Non-pigmented ciliary epithelial cell (primary cell): ENCODE measurements at regions not wholly inside any gene's neighbourhood (a gene's known extent, or its start where the extent isn't known, plus 50 kb on each side); places are given as distances from the start of the nearest gene placed in this dataset.

Source experiments
- DNase-seq: peaks from one replicate; pipeline ENCODE4 v3.0.0-alpha.2; 2010; ENCODE audit warnings: low read depth

DNA sequence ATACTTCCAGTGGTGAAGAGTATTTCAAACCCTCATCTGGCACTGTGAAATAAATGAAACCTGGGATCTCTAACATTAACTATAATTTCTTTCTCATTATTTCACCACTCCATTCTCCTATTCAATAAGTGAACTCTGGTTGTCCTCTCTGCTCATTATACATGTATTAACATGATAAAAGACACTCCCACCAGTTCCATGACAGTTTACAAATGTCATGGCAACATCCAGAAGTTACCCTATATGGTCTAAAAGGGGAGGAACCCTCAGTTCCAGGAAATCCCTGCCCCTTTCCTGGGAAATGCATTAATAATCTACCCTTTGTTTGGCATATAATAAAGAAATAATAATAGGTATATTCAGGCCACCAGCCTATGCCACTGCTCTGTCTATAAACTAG is 62.7 kb upstream of the BRINP3 start:
- no peak for DNase-seq

DNA sequence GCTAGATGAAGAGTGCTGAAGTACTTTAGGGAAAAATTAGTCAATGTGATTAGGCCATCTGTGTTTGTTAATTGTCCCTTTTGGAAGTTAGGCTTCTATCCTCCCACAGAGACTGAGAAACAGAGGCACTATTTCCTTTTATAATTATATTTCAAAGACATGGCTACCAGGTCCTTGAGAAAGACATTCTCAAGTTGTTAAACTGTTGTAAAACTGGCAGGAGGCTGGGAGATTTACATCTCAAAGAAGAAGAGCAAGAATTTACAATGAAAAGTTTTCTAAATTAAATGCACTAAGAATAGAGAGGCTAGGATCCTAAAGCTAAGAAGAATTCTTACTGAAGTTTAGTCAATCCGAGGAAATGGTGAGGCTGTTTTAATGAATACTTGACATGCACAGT is 74.0 kb upstream of the BRINP3 start:
- no peak for DNase-seq

DNA sequence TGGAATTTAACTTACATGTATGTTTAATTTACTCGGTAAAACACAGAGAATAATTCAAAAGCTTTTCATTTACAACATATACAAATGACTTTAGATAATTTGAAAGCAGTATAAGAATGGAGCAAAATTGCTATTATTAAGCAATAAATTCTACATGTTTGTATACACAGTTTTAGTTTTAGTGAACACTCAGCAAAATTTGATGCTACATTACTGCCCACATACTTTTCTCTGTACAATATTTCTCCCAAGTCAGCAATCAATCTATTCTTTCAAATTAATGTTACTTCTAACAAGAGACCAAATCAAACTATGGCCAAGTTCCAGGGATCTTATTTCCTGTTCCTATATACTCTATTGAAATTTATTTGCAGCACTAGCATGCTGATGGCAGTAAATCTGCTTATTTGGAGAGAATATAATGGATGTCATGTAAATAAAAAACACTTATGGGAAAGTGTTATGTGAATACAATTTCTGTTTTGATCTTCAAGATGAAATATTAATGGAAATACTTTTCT is 82.6 kb upstream of the BRINP3 start:
- DNase-seq, result no peak

DNA sequence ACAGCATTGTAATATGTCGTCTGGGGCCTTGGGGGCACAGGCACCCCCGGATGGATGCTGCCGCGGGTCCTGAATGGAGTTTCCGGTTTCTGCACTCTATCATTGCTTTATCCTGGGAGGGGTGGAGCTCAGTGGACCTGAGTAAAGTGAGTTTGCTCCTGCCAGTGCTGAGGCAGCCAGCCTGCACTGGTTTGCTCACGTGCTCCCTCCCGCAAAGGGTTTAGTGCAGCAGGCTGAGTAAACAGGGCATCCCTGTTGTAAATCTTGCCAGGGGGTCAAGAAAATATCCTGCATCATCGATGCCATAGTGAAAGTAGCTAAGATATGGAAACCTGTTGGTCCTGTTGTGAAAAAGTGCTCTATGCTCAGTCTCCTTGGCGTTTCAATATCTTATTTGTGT is 85.6 kb upstream of the BRINP3 start:
- DNase-seq, result no peak

DNA sequence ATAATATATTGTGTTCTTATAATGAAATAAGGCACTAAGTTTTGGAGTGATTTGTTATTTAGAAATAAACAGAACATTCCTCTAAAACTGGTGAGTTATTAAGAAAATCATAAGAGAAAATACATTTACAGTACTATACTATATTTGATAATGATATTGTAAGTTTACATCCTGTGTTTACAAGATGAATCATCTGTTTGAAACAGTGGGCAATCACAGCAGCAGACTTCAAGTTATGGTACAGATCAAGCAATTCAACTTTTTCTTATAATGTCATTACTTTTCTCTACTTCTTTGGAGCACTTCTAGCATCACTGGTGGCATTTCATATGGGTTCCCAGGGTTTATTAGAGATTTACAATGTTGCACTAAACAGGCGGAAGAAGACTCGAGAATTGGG is 86.5 kb upstream of the BRINP3 start:
- no peak for DNase-seq

DNA sequence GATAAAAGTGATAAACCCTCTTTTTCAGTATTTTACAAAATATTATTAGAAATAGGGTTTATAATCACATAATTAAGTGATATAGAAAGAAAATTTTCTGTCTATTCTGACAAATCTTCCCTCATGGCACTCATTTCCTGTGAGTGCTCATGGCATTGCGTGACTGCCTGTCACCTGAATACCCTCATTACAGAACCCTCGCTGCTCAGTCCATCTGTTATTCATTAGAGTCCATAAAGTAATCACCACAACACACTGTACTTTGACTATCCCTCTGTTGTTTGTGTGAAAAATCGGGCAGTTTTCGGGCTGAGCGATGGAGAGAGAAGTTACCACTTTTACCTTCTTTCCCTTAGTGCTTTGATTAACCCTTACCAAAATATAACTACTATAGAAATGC is 100.4 kb upstream of the BRINP3 start:
- no peak for DNase-seq

DNA sequence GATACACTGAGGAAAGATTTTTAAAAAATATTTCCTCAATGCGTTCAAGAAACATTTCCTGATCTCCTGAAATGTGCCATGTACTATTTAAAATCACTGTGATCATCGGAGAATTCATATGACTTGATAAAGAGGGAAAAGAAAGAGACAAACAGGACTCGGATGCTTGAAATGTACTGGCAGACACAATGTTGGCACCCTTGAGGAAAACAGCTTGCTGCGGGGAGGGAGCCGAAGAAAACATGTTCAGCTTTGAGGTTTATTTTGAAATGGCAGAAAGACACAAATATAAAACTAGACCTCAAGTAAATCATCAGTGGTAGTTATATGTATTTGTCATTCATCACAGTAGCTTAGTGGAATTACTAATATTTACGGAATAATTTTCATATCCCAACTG is 100.9 kb upstream of the BRINP3 start:
- no peak for DNase-seq

DNA sequence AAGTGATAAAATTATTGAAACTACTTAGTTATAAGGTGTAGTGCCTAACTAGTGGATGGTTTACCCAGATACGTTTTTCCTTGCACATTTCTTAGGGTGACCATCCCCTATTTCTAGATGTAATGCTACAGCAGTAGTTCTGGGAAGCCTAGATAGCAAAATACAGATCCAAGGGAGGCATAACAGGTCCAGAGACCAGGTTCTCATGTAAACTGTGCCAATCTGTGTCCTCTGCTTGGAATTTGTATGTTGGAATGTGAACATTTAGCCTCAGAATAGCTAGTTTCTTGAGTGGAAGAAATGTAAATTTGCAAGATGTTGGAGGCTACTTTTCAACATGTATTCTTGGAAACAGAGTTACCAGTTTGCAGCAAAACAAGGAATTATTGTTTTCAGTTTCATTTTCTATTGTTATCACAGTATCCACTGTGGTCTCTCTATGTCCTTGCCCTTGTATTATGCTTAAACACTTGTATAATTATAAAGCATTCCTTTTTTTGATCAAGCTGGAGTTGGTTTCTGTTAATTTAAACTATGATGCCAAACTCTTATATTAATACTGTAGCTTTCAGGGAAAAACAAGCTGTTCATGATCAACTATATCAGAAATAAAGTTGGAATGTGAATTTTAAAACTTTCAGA is 102.0 kb upstream of the BRINP3 start:
- no peak for DNase-seq

DNA sequence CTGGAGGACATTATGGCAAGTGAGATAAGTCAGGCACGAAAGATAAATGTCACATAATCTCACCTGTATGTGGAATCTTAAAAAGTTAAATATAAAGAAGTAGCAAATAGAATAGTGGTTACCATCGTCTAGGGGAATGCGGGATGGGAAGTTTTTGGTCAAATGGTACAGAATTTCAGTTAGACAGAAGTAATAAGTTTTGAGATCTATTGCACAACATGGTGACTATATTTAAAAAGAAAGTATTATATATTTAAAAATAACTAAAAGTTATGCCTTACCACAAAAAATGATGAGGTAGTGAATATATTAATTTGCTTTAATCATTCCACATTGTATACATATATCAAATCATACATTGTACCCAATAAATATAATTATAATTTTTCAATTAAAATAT is 106.2 kb upstream of the BRINP3 start:
- no peak for DNase-seq

DNA sequence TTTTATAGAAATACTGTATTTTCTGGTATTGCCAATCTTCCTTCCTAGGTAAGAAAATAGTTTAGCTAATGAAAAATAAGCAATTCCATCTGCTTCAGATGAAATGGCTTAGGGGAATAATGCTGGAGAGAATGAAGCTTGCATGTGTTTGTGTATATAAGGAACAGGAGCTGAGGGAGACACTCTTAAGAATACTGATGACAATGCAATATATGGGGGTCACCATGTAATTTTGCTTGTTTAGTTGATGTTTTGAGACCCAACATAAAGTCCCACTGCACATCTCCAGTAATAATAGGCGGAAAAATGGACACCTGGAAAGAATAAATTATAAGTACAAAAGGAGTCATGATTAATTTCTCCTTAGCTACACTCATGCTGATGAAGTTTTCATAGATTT is 110.8 kb upstream of the BRINP3 start:
- no peak for DNase-seq

DNA sequence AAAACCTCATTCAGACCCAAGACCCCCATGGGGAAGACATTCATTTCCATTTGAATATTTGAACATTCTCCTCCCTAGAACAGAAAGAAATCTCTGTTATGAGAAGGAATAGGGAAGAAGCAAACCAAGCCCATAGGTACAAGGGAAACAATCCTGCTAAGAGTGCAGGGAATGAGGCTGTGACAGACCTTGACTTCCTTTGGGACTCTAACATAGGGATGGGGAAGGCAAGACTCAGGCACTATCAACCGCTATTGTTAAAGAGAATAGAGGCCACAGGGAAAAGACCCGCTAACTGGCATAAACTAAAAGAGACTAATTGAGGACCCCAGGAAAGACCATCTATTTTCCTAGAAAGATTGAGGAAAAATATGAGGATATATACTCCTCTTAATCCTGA is 117.8 kb upstream of the BRINP3 start:
- DNase-seq, result no peak

DNA sequence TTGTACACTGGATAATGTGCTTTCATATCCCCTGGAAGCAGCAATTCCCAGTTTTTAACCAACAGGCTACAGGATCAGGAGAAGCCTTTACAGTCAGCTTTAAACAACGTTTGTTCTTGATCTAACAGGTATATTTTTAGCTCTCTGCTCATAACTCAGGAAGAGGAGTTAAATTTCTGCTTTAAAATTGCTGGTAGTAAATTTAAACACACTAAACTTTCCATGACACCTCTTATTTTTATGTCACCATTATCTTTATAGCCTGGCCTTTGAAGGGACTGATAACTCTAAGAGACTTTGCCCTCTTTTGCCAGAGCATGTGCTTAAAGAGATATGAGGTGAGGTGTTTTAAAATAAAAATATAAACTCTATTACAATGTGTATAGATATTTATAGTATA is 119.6 kb upstream of the BRINP3 start:
- no peak for DNase-seq

DNA sequence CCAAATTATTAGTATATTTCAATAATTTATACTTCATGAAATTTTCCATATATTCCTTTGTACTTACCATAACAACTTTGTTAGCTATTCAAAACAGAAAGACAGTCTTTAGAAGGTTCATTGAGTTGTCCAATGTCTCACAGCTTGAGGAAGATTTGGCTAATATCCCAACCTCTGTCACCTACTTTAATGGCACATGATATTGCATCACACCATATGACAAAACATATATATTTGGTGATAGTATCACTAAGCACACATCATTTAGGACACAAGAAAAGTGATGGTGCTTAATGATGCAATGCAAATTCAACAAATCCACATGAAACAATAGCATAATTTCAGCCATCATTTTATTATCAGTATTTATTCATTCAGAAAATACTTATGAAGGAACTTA is 122.0 kb upstream of the BRINP3 start:
- DNase-seq, result no peak

DNA sequence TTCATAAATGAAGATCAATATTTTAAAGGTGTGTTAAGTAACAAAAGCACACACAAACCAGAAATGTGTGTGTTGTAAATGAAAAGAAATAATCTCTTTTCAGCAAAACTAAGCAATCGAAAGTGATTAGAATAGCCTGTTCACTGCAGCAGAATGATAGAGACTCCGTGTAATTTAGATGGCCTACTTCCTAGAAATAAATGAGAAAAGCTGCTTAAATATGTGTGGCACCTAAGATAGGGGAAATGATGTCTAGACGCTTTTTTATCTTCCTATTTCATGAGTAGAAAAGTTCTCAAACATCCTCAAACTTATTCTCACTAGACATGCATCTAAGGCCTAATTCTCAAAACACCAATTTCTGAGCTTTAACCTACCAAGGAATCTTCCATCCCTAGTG is 124.7 kb upstream of the BRINP3 start:
- DNase-seq, result no peak

DNA sequence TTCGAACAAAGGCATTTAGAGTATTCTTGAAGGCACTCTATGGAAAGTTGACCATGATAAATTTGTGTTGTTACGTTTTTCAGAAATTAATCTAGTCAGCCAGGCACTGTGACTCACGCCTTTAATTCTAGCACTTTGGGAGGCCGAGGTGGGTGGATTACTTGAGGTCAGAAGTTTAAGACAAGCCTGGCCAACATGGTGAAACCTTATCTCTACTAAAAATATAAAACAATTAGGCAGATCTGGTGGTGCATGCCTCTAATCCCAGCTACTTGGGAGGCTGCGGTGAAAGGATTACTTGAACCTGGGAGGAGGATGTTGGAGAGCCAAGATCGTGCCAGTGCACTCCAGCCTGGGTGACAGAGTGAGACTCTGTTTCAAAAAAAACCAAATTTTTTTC is 130.6 kb upstream of the BRINP3 start:
- DNase-seq, result no peak

DNA sequence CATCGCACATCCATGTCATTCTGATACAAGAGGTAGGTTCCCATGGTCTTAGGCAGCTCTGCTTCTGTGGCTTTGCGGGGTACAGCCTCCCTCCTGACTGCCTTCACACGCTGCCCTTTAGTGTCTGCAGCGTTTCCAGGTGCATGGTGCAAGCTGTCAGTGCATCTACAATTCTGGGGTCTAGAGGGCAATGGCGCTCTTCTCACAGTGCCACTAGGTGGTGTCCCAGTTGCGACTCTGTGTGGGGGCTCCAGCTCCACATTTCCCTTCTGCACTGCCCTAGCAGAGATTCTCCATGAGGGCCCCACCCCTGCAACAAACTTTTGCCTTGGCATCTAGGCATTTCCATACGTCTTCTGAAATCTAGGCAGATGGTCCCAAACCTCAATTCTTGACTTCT is 138.2 kb upstream of the BRINP3 start:
- DNase-seq, result no peak

DNA sequence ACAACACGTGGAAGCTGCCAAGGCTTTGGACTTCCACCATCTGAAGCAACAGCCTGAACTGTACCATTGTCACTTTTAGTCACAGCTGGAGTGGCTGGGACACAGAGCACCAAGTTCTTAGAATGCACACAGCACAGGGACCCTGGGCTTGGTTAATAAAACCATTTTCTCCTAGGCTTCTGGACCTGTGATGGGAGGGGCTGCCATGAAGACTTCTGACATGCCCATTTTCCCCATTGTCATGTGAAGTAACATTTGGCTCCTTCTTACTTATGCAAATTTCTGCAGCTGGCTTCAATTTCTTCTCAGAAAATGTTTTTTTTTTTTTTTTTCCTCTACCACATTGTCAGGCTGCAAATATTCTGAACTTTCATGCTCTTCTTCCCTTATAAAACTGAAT is 138.6 kb upstream of the BRINP3 start:
- no peak for DNase-seq

DNA sequence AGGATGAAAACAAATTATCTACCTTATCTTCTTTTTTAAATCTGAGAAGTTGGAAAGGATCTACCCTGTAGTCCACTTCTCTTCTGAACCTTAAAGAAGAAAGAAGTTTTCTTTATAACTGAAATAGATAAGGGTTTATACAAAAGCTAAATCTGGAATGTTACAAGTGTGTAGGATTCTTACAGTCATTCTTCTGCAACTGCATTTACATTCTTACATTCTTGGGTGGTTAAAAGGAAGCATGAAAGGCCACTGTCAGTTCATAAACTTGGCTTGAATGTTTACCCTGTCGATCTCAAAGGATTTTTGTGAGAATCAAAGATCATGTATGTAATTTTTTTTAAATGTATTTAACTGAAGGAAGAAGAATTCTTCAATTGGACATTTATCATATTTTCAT is 142.1 kb upstream of the BRINP3 start:
- peak; percentile 5 for DNase-seq

DNA sequence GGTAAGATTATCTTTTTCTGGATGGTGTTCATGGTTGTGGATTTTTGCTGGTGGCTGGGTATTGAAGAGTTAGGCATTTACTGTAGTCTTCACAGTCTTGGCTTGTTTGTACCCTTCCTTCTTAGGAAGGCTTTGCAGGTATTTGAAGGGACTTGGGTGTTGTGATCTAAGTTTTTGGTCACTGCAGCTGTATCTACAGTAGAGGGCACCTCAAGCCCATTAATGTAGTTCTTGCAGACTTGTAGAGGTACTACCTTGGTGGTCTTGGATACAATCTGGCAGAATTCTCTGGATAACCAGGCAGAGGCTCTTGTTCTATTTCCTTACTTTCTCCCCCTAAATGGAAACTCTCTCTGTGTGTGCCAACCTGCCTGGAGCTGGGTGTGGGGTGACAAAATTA is 155.8 kb upstream of the BRINP3 start:
- no peak for DNase-seq

DNA sequence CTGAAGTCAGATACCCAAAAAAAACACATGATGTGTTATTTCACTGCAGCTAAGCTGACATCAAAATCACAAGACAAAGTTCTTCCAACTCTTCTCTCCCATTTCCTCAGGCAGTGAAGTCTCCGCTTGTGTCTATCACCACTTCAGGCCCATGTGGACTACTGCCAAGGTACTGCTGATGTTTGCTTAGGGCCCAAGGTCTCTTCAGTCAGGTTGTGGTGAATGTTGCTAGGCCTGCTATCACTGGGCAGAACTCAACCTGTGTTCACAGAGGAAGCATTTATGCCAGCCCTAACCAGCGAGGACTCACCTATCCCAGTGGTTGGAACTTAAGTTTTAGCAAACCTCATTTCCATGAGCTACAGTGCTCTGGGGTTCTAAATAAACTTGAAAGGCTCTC is 156.5 kb upstream of the BRINP3 start:
- DNase-seq, result no peak

DNA sequence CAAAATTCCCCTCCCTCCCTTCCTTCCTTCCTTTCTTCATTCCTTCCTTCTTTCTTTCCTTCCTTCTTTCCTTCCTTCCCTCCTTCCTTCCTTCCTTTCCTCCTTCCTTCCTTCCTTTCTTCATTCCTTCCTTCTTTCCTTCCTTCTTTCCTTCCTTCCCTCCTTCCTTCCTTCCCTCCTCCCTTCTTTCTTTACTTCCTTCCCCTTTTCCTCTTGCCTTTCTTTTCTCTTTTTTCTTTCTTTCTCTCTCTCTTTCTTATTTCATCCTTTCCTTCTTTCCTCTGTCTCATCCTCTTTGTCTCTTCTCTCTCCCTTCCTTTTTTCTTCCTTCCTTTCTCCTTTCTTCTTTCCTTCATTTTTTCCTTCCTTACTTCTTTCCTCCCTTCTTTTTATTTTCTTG is 171.9 kb upstream of the BRINP3 start:
- DNase-seq, result no peak

DNA sequence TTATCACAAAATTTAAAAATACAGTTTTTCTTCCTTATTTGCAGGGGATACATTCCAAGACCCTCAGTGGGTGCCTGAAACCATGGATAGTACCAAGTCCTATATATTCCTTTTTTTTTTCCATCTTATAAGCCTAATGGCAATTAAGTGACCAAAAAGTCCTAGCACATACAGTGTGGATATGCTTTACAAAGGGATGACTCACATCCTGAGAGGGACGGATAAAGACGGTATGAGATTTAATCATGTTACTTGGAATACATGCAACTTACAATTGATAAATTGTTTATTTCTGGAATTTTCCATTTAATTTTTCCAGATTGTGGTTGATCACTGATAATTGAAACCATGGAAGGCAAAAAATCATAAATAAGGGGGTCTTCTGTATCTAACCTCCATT is 181.2 kb upstream of the BRINP3 start:
- no peak for DNase-seq

DNA sequence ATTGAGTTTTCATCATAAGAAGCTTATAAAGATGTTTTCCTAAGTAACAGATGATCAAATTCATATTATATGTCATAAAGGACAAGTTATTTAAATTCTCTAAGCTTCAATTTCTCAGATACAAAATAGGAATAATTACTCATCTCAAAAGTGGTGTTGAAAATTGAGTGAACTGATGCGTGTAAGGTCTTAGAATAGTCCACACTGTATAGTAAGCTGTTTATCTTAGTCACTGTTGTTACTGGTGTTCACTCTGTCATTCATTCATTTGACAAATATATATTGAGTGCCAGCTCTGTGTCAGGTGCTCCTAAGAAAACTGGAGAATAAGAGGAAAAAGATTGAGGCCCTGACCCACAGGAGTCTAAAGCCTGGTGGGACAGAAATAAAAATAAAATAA is 186.3 kb upstream of the BRINP3 start:
- no peak for DNase-seq

DNA sequence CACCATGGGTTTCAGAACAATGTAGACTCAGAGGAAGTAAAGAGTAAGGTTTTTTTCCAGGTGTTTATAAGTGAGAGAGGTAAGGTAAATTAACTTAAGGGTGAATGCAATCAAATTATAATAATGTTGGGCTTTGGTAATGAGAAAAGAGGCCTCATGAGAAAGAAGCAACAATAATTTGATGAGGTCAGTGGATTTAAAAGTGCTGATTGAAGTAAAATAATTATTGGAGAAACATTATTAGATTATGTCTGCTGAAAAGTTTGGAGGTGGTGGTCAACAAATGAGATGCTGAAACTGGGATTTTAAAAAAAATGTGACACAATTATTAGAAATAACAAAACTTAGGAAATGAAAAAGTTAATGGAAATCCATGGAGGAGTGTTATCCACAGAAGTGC is 187.4 kb upstream of the BRINP3 start:
- no peak for DNase-seq

DNA sequence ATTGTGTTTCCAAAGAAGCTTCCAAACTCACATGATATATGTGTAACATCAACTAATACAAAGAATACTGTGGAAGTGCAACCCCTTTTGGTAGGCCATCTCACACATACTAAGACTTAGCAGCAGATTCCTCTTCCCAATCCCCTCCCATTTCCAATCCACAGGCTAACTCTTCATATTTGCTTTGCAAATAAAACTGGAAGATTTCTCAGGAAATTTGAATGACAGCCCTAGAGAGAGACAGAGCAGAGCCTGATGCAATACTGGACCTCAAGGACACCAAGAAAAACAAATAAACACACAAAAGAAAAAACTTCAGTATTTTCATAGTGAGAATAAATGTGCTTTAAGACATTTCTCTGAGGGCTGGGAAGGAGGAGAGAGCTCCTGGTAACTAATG is 190.2 kb upstream of the BRINP3 start:
- no peak for DNase-seq
